GM13977 (cell line): ENCODE measurements at regions not wholly inside any gene's neighbourhood (a gene's known extent, or its start where the extent isn't known, plus 50 kb on each side); places are given as distances from the start of the nearest gene placed in this dataset.

Experiments
- DNase-seq: peaks from one replicate; pipeline ENCODE4 v3.0.0; 2012; ENCODE audit warnings: low spot score
- CTCF ChIP-seq: IDR thresholded peaks from 2 replicates; pipeline ENCODE4 v1.5.1; 2012; ENCODE audit warnings: mild to moderate bottlenecking, control low read depth; ENCODE audit not compliant: insufficient read depth; ENCODE audit errors: extremely low read depth, missing control alignments
- in situ Hi-C: fragments of 300-500 bp; cut with MboI; formaldehyde crosslinking; loops from one replicate; pipeline ENCODE4 v1.12.0; 2022; ENCODE audit warnings: low sequenced_read_pairs, low pct_unique_long_range_greater_than_20kb, mixed read lengths, inconsistent platforms; ENCODE audit not compliant: unreplicated experiment

- in situ Hi-C loops: no loop called here
- DNase-seq: no peak
- no peak for TF ChIP-seq CTCF
Observed at GRCh38 chr2:16716024-16716423, 50.4 kb upstream of the CYRIA start.
